Adrenal gland (tissue), 5 donors: ENCODE measurements at regions not wholly inside any gene's neighbourhood (a gene's known extent, or its start where the extent isn't known, plus 50 kb on each side); places are given as distances from the start of the nearest gene placed in this dataset.

Source experiments
- CTCF ChIP-seq, 6 experiments: fragments of 450-650 bp in 4 of 6; fragments of 200-600 bp in 2 of 6; sonication (generic) in 1 of 6; IDR thresholded peaks; 1 replicate in 5 of 6; 2 replicates in 1 of 6; pipeline versions ENCODE4 v1.5.1 to v1.8.0; 2016 to 2021; ENCODE audit warnings: antibody characterized with exemption in 6 of 6, mild to moderate bottlenecking in 2 of 6, moderate library complexity in 1 of 6
- POLR2A ChIP-seq, 2 donors: fragments of 450-650 bp; IDR thresholded peaks; one replicate each; pipeline ENCODE4 v1.6.1; 2017; ENCODE audit warnings: antibody characterized with exemption in 2 of 2, mild to moderate bottlenecking in 2 of 2, moderate library complexity in 1 of 2
- donor health status: DM: no; HTN: no; CAD: no.

GRCh38 chr2:129267559-129267958 lies 711.9 kb upstream of the RAB6C start:
- no peak for TF ChIP-seq CTCF (IDR thresholded peaks at IDR 0.05)
- no peak for TF ChIP-seq POLR2A (IDR thresholded peaks at IDR 0.05)
